ENCODE measurements at regions not wholly inside any gene's neighbourhood (a gene's known extent, or its start where the extent isn't known, plus 50 kb on each side); places are given as distances from the start of the nearest gene placed in this dataset.

DNA sequence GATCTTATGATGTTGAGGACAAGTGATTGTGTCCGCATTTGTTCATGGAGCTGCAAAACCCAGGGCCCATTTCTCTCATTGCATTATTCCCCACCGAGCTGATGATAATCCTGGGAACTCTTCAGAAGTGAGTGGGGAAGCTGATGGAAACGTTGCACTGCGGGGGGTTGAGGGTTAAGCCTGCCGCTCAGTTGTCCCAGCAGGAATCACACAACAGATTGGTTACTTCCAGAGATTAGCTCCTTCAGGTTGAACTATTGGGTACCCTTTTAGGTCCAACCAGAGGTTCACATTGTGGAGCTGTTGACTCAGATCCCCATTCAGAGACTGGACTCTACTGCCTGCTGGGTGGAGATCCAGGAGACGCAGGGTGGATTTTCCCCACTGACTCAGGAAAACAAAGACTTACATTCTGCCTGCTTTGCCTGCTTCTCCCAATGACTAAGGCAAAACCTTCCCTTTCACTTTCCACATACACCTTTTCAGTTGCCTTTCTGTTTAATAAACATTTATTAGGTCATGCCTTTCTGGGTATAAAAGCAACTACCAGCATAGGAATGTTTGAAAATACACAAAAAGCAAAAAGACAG is 286.4 kb downstream of the TXNL1 start:
- TF ChIP-seq EZH2 (IDR thresholded peaks at IDR 0.05; ENCODE audit: insufficient read depth, low read length): no peak
- TF ChIP-seq, protein P1, sequence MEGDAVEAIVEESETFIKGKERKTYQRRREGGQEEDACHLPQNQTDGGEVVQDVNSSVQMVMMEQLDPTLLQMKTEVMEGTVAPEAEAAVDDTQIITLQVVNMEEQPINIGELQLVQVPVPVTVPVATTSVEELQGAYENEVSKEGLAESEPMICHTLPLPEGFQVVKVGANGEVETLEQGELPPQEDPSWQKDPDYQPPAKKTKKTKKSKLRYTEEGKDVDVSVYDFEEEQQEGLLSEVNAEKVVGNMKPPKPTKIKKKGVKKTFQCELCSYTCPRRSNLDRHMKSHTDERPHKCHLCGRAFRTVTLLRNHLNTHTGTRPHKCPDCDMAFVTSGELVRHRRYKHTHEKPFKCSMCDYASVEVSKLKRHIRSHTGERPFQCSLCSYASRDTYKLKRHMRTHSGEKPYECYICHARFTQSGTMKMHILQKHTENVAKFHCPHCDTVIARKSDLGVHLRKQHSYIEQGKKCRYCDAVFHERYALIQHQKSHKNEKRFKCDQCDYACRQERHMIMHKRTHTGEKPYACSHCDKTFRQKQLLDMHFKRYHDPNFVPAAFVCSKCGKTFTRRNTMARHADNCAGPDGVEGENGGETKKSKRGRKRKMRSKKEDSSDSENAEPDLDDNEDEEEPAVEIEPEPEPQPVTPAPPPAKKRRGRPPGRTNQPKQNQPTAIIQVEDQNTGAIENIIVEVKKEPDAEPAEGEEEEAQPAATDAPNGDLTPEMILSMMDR (IDR thresholded peaks at IDR 0.05; ENCODE audit: insufficient read depth, low read depth, low read length): no peak
